ENCODE measurements at regions not wholly inside any gene's neighbourhood (a gene's known extent, or its start where the extent isn't known, plus 50 kb on each side); places are given as distances from the start of the nearest gene placed in this dataset.

DNA sequence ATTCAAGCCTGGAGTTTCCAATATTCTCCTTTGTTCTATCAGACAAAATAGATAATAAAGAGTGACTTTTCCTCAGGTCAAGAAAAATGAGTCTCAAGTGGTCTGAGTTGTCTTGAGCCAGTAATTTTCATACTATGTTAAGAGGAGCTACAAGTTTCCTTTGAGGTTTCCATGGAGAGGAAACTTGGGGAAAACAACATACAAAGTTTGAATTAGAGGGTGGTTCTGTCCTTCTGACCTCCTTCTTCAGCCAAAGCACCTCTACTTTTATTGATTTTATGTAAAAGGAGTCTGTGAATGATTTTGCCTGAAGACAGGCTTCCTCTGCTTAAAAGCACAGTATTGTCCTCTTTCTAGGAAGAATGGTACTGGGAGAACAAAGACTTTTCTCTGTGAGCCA is 497.2 kb upstream of the PKN2 start:
- H3K4me3 ChIP-seq (ENCODE audit: insufficient read depth, low read length): no peak overlapping the region

DNA sequence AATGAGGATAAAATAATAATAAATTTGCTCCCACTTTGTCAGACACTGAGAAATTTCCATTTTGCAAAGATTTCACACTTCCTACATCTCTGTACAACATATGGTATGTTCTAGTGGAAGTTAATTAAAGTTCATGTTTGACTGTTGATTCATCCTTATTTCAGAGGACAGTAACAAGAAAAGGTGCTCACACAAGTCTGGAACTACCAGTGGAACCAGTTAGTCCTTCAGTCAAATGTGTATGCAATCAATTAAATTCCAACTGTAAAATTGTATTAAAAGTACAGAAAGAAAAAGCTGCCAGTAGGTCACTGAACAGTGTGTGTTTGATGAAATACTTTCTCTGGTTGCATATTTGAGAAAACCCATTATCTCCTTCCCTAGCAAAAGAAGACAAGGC is 496.0 kb upstream of the PKN2 start:
- DNase-seq (ENCODE audit: insufficient read length, low spot score, missing footprints): no peak
- Histone ChIP-seq H3K27me3 (ENCODE audit: insufficient read depth, low read length) (no peaks in the 10 kb centered on the region), H3K4me1 (ENCODE audit: insufficient read depth, low read length) (no peaks in the 10 kb centered on the region), H3K9me3 (ENCODE audit: low read depth, low read length) (no peaks in the 10 kb centered on the region), H3K4me3 (ENCODE audit: insufficient read depth, low read length) (no peak overlapping the region), H2AFZ (ENCODE audit: low read length) (no peak overlapping the region), H3K4me2 (ENCODE audit: insufficient read depth, low read length) (no peak overlapping the region), H4K20me1 (ENCODE audit: insufficient read depth, low read length) (no peaks in the 10 kb centered on the region), H3K36me3 (ENCODE audit: insufficient read depth, low read length) (no peaks in the 10 kb centered on the region), H3K27ac (ENCODE audit: low read depth, low read length) (no peak overlapping the region), H3K79me2 (ENCODE audit: insufficient read depth, low read length) (no peaks in the 10 kb centered on the region)
- TF ChIP-seq, protein P1, sequence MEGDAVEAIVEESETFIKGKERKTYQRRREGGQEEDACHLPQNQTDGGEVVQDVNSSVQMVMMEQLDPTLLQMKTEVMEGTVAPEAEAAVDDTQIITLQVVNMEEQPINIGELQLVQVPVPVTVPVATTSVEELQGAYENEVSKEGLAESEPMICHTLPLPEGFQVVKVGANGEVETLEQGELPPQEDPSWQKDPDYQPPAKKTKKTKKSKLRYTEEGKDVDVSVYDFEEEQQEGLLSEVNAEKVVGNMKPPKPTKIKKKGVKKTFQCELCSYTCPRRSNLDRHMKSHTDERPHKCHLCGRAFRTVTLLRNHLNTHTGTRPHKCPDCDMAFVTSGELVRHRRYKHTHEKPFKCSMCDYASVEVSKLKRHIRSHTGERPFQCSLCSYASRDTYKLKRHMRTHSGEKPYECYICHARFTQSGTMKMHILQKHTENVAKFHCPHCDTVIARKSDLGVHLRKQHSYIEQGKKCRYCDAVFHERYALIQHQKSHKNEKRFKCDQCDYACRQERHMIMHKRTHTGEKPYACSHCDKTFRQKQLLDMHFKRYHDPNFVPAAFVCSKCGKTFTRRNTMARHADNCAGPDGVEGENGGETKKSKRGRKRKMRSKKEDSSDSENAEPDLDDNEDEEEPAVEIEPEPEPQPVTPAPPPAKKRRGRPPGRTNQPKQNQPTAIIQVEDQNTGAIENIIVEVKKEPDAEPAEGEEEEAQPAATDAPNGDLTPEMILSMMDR (IDR thresholded peaks at IDR 0.05; ENCODE audit: extremely low read depth, low read depth, low read length): no peak

More for the DNA sequence above, 497.2 kb upstream of the PKN2 start:
- Histone ChIP-seq H2AFZ (ENCODE audit: low read length) (no peak overlapping the region), H3K9me3 (ENCODE audit: low read depth, low read length) (no peaks in the 10 kb centered on the region), H4K20me1 (ENCODE audit: insufficient read depth, low read length) (no peaks in the 10 kb centered on the region), H3K36me3 (ENCODE audit: insufficient read depth, low read length) (no peaks in the 10 kb centered on the region), H3K27ac (ENCODE audit: low read depth, low read length) (no peak overlapping the region), H3K4me1 (ENCODE audit: insufficient read depth, low read length) (no peaks in the 10 kb centered on the region), H3K27me3 (ENCODE audit: insufficient read depth, low read length) (no peaks in the 10 kb centered on the region), H3K79me2 (ENCODE audit: insufficient read depth, low read length) (no peaks in the 10 kb centered on the region), H3K4me2 (ENCODE audit: insufficient read depth, low read length) (no peak overlapping the region)
- no peak for DNase-seq (ENCODE audit: insufficient read length, low spot score, missing footprints)
- TF ChIP-seq, protein P1 (IDR thresholded peaks at IDR 0.05; ENCODE audit: extremely low read depth, low read depth, low read length): no peak

DNA sequence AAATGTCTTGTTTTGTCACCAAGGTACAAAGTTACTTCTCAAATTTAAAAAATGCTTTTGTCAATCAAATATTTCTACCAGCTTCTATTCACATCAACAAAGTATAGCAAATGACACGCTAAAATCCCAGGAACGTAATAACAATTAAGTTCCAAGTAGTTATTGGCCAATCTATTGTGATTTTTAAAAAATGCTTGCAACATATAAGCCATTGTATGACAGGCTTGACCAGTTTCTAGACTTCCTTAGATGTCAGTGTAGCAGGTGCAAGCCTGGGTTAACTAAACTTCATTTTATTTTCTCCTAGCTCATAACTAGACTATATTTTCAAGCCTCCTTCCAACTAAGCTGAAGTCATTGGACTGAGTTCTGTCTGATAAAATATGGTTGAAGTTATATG is 494.5 kb upstream of the PKN2 start:
- H3K36me3 ChIP-seq (ENCODE audit: insufficient read depth, low read length): no peaks in the 10 kb centered on the region
- H2AFZ ChIP-seq (ENCODE audit: low read length): no peak overlapping the region
- H3K9me3 ChIP-seq (ENCODE audit: low read depth, low read length): no peaks in the 10 kb centered on the region
- TF ChIP-seq, protein P1 (IDR thresholded peaks at IDR 0.05; ENCODE audit: extremely low read depth, low read depth, low read length): no peak
- no peak overlapping the region for H3K27ac ChIP-seq (ENCODE audit: low read depth, low read length)
- no peaks in the 10 kb centered on the region for H3K79me2 ChIP-seq (ENCODE audit: insufficient read depth, low read length)
- DNase-seq (ENCODE audit: insufficient read length, low spot score, missing footprints): no peak
- H3K4me1 ChIP-seq (ENCODE audit: insufficient read depth, low read length): no peaks in the 10 kb centered on the region
- H4K20me1 ChIP-seq (ENCODE audit: insufficient read depth, low read length): no peaks in the 10 kb centered on the region
- no peak overlapping the region for H3K4me3 ChIP-seq (ENCODE audit: insufficient read depth, low read length)
- no peak overlapping the region for H3K4me2 ChIP-seq (ENCODE audit: insufficient read depth, low read length)
- no peaks in the 10 kb centered on the region for H3K27me3 ChIP-seq (ENCODE audit: insufficient read depth, low read length)

DNA sequence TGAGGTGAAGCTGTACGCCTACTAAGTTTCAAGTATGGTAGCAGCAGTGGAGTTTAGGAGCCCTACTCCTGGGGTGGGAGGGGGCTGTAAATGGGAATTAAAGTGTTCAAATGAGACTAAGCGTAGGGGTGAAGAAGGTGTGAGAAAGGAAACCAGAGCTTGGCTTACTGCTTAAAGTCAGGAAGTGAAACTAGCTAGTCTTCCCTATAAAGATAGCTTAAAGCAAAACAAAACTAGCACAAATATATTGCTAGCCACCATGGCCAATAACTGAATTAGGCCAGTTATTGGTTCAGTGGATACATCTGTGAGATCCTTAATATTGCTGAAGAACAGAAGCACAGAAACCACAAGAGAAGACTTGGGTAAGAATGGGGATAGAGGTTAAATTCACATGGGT is 492.2 kb upstream of the PKN2 start:
- H3K4me1 ChIP-seq (ENCODE audit: insufficient read depth, low read length): no peaks in the 10 kb centered on the region
- no peaks in the 10 kb centered on the region for H3K9me3 ChIP-seq (ENCODE audit: low read depth, low read length)
- no peaks in the 10 kb centered on the region for H3K36me3 ChIP-seq (ENCODE audit: insufficient read depth, low read length)
- no peak overlapping the region for H3K27ac ChIP-seq (ENCODE audit: low read depth, low read length)
- no peak overlapping the region for H2AFZ ChIP-seq (ENCODE audit: low read length)
- H3K4me2 ChIP-seq (ENCODE audit: insufficient read depth, low read length): no peak overlapping the region
- TF ChIP-seq, protein P1 (IDR thresholded peaks at IDR 0.05; ENCODE audit: extremely low read depth, low read depth, low read length): no peak
- no peak for DNase-seq (ENCODE audit: insufficient read length, low spot score, missing footprints)
- no peaks in the 10 kb centered on the region for H4K20me1 ChIP-seq (ENCODE audit: insufficient read depth, low read length)
- H3K4me3 ChIP-seq (ENCODE audit: insufficient read depth, low read length): no peak overlapping the region
- no peaks in the 10 kb centered on the region for H3K27me3 ChIP-seq (ENCODE audit: insufficient read depth, low read length)
- H3K79me2 ChIP-seq (ENCODE audit: insufficient read depth, low read length): no peaks in the 10 kb centered on the region

Measured in osteoblast (primary cell).